Kidney (tissue), 13 donors: ENCODE measurements at regions not wholly inside any gene's neighbourhood (a gene's known extent, or its start where the extent isn't known, plus 50 kb on each side); places are given as distances from the start of the nearest gene placed in this dataset.

ENCODE experiments used
- DNase-seq, 5 donors: peaks; one replicate each; pipeline ENCODE4 v3.0.0-alpha.2; 2013 to 2020
- FAIRE-seq: peaks from 2 replicates; lab custom pipeline; 2012; peaks lifted over from hg19 to GRCh38; lab: Jason Lieb, UNC
- H3K27ac ChIP-seq, 2 donors: one replicate each; pipeline ENCODE4 v1.7.0; 2013; ENCODE audit warnings: low read depth in 2 of 2, low read length in 2 of 2, inconsistent platforms in 1 of 2
- H3K27me3 ChIP-seq: one replicate; pipeline ENCODE4 v1.7.1; 2013; ENCODE audit warnings: low read length, inconsistent platforms; ENCODE audit not compliant: control insufficient read depth, insufficient read depth
- H3K36me3 ChIP-seq, 3 donors: one replicate each; pipeline versions ENCODE4 v1.7.0 to v1.7.1; 2013; ENCODE audit warnings: low read length in 3 of 3, control low read depth in 1 of 3, inconsistent platforms in 1 of 3; ENCODE audit not compliant: insufficient read depth in 3 of 3, control insufficient read depth in 2 of 3
- H3K4me1 ChIP-seq, 3 donors: one replicate each; pipeline versions ENCODE4 v1.7.0 to v1.7.1; 2013; ENCODE audit warnings: low read length in 3 of 3, inconsistent platforms in 1 of 3, low read depth in 1 of 3; ENCODE audit not compliant: control insufficient read depth in 2 of 3, insufficient read depth in 2 of 3
- H3K4me3 ChIP-seq, 3 donors: one replicate each; pipeline versions ENCODE4 v1.7.0 to v1.8.1; 2013; ENCODE audit warnings: low read length in 3 of 3, control low read depth in 1 of 3, inconsistent platforms in 1 of 3
- H3K9ac ChIP-seq, 3 donors: one replicate each; pipeline versions ENCODE4 v1.7.0 to v1.7.1; 2013; ENCODE audit warnings: low read length in 3 of 3, control low read depth in 1 of 3, inconsistent platforms in 1 of 3
- H3K9me3 ChIP-seq, 3 donors: one replicate each; pipeline versions ENCODE4 v1.7.0 to v1.7.1; 2013; ENCODE audit warnings: low read length in 3 of 3, control low read depth in 1 of 3, inconsistent platforms in 1 of 3; ENCODE audit not compliant: control insufficient read depth in 2 of 3, insufficient read depth in 1 of 3
- CTCF ChIP-seq: IDR thresholded peaks from 3 replicates; pipeline ENCODE4 v1.5.1; 2012; ENCODE audit warnings: mild to moderate bottlenecking, moderate library complexity, borderline replicate concordance; ENCODE audit not compliant: insufficient read depth; ENCODE audit errors: extremely low read depth
- intact Hi-C: fragments of 100-400 bp; cut with DNase I; formaldehyde crosslinking; loops from one replicate; pipeline ENCODE4 v1.11.1; 2022
- donor health status: control.
- donor health status: control.
- donor health status: control.
- donor health status: control.
- donor health status: control.
- donor health status: DM: yes; HTN: yes; CAD: no.
- donor health status: Normal renal cell carcinoma (clear cell type).

GRCh38 chr11:27217496-27217895 is 145.5 kb downstream of the CCDC34 start:
- Histone ChIP-seq H3K27me3 (no peaks in the 10 kb centered on the region), H3K4me1 (peaks cover 6 to 42% (median 26%) of the 10 kb centered on the region in 3 donors), H3K36me3 (no peaks in the 10 kb centered on the region), H3K27ac (no peak overlapping the region), H3K9me3 (no peaks in the 10 kb centered on the region), H3K9ac (no peak overlapping the region), H3K4me3 (no peak overlapping the region)
- intact Hi-C loops = no loop called here
- DNase-seq = no peak
- FAIRE-seq = no peak
- TF ChIP-seq CTCF = no peak

GRCh38 chr11:27216270-27217149 is 146.5 kb downstream of the CCDC34 start:
- no peak overlapping the region for H3K4me3 ChIP-seq
- H3K4me1 ChIP-seq = peaks cover 6 to 52% (median 26%) of the 10 kb centered on the region in 3 donors
- DNase-seq (peak; percentile 85 to 96 (median 89)), FAIRE-seq (no peak)
- intact Hi-C loops = no loop called here
- no peak overlapping the region for H3K27ac ChIP-seq
- no peaks in the 10 kb centered on the region for H3K9me3 ChIP-seq
- no peaks in the 10 kb centered on the region for H3K27me3 ChIP-seq
- TF ChIP-seq CTCF = no peak
- no peak overlapping the region for H3K9ac ChIP-seq
- H3K36me3 ChIP-seq = no peaks in the 10 kb centered on the region

GRCh38 chr11:27215471-27216269 is 147.3 kb downstream of the CCDC34 start:
- H3K36me3 ChIP-seq = no peaks in the 10 kb centered on the region
- H3K27me3 ChIP-seq = no peaks in the 10 kb centered on the region
- H3K4me1 ChIP-seq = peaks cover 6 to 54% (median 26%) of the 10 kb centered on the region in 3 donors
- H3K9me3 ChIP-seq = no peaks in the 10 kb centered on the region
- peak in 3 of 5 donors; percentile 50 to 83 (median 57) for DNase-seq
- intact Hi-C loops = no loop called here
- no peak for TF ChIP-seq CTCF
- H3K9ac ChIP-seq = no peak overlapping the region
- H3K27ac ChIP-seq = no peak overlapping the region
- no peak overlapping the region for H3K4me3 ChIP-seq
- FAIRE-seq = no peak
